Esophagus muscularis mucosa (tissue), 3 donors: ENCODE measurements at regions not wholly inside any gene's neighbourhood (a gene's known extent, or its start where the extent isn't known, plus 50 kb on each side); places are given as distances from the start of the nearest gene placed in this dataset.

Experiments
- POLR2A ChIP-seq: fragments of 450-650 bp; IDR thresholded peaks from one replicate; pipeline ENCODE4 v1.6.1; 2017; ENCODE audit warnings: antibody characterized with exemption, moderate library complexity, mild to moderate bottlenecking, low read depth
- POLR2AphosphoS5 ChIP-seq, 2 donors: sonication (generic); formaldehyde crosslinking; IDR thresholded peaks; one replicate each; pipeline ENCODE4 v1.6.1; 2017; ENCODE audit warnings: antibody characterized with exemption in 2 of 2
- TF ChIP-seq, protein P1 (sequence below), 3 experiments: fragments of 200-600 bp in 2 of 3; fragments of 450-650 bp in 1 of 3; sonication (generic) in 2 of 3; IDR thresholded peaks; one replicate each; pipeline ENCODE4 v1.5.1; 2017 to 2019; ENCODE audit warnings: antibody characterized with exemption in 3 of 3, mild to moderate bottlenecking in 2 of 3, moderate library complexity in 1 of 3

DNA sequence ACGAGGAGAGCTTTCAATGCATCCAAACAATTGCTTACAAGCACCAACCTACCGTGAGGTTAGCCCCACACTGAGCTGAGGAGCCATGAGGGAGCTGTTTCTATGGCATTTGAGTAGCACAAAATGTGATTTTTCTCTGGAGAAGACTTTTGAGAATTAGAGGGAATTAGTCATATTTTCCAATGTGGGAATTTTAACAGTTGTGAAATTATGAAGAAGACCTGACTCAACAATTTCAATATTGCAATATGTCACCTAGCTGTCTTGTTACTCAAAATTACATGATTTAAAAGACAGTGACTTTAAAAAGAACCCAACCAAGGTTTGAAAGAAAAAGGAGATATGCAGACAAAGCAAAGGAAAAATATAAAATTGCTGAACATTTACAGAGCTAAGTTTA is 62.6 kb upstream of the LY86 start:
- TF ChIP-seq, protein P1, sequence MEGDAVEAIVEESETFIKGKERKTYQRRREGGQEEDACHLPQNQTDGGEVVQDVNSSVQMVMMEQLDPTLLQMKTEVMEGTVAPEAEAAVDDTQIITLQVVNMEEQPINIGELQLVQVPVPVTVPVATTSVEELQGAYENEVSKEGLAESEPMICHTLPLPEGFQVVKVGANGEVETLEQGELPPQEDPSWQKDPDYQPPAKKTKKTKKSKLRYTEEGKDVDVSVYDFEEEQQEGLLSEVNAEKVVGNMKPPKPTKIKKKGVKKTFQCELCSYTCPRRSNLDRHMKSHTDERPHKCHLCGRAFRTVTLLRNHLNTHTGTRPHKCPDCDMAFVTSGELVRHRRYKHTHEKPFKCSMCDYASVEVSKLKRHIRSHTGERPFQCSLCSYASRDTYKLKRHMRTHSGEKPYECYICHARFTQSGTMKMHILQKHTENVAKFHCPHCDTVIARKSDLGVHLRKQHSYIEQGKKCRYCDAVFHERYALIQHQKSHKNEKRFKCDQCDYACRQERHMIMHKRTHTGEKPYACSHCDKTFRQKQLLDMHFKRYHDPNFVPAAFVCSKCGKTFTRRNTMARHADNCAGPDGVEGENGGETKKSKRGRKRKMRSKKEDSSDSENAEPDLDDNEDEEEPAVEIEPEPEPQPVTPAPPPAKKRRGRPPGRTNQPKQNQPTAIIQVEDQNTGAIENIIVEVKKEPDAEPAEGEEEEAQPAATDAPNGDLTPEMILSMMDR (IDR thresholded peaks at IDR 0.05), result no peak
- TF ChIP-seq POLR2A, result no peak
- TF ChIP-seq POLR2AphosphoS5 (IDR thresholded peaks at IDR 0.05), result no peak
